ENCODE measurements at regions not wholly inside any gene's neighbourhood (a gene's known extent, or its start where the extent isn't known, plus 50 kb on each side); places are given as distances from the start of the nearest gene placed in this dataset.

DNA sequence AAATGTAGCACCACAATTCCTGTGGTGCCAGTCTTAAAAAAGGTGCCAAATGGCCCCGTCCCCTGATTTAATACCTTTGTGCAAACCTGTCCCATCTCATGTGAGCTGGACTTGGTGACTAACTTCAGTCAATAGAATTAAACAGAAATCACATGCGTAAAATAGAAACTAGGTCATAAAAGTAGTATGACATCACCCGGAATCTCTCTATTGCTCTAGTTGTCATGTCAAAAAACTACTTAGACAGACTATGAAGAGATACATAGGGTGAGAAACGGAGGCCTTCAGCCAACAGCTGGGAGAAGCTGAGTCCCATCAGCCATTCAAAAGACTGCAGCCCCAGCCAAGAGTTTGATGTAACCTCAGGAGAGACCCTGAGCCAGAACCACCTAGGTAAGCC is 293.5 kb upstream of the HS3ST1 start (continued):
- TF ChIP-seq, protein P1, sequence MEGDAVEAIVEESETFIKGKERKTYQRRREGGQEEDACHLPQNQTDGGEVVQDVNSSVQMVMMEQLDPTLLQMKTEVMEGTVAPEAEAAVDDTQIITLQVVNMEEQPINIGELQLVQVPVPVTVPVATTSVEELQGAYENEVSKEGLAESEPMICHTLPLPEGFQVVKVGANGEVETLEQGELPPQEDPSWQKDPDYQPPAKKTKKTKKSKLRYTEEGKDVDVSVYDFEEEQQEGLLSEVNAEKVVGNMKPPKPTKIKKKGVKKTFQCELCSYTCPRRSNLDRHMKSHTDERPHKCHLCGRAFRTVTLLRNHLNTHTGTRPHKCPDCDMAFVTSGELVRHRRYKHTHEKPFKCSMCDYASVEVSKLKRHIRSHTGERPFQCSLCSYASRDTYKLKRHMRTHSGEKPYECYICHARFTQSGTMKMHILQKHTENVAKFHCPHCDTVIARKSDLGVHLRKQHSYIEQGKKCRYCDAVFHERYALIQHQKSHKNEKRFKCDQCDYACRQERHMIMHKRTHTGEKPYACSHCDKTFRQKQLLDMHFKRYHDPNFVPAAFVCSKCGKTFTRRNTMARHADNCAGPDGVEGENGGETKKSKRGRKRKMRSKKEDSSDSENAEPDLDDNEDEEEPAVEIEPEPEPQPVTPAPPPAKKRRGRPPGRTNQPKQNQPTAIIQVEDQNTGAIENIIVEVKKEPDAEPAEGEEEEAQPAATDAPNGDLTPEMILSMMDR (IDR thresholded peaks at IDR 0.05; ENCODE audit: low read depth, low read length, missing input control), result no peak
- no peak for TF ChIP-seq ATF3 (IDR thresholded peaks at IDR 0.05)

DNA sequence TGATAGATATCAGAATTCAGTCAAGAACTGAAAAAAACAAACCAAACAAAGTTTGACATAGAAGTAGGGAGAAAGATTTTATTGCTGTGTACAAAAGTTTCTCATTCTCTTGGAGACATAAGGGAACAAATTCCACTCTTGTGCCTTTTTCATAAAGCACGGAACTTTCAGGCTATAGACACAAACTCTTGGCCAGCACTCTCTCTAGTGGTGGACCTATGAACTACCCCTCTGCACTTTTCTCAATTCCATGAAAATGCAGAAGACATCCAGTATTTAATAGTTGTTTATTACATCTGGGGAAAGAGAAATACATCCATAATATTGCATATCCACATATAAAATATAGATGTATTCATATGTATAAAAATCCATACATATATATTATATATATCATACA is 291.6 kb upstream of the HS3ST1 start:
- H3K36me3 ChIP-seq (ENCODE audit: control insufficient read depth in 4 of 4, insufficient read depth in 3 of 4, low read depth in 1 of 4, low read length in 3 of 4), result no peaks in the 10 kb centered on the region
- no peak overlapping the region for H3K4me3 ChIP-seq (ENCODE audit: low read depth in 1 of 3, low read length in 3 of 3)
- H3K27ac ChIP-seq (ENCODE audit: low read depth in 1 of 2, low read length in 2 of 2), result no peak overlapping the region
- TF ChIP-seq RAD21 (IDR thresholded peaks at IDR 0.05), result peak; percentile 77 to 84
- TF ChIP-seq, protein P2, sequence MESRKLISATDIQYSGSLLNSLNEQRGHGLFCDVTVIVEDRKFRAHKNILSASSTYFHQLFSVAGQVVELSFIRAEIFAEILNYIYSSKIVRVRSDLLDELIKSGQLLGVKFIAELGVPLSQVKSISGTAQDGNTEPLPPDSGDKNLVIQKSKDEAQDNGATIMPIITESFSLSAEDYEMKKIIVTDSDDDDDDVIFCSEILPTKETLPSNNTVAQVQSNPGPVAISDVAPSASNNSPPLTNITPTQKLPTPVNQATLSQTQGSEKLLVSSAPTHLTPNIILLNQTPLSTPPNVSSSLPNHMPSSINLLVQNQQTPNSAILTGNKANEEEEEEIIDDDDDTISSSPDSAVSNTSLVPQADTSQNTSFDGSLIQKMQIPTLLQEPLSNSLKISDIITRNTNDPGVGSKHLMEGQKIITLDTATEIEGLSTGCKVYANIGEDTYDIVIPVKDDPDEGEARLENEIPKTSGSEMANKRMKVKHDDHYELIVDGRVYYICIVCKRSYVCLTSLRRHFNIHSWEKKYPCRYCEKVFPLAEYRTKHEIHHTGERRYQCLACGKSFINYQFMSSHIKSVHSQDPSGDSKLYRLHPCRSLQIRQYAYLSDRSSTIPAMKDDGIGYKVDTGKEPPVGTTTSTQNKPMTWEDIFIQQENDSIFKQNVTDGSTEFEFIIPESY (IDR thresholded peaks at IDR 0.05), result no peak
- TF ChIP-seq, protein P1 (IDR thresholded peaks at IDR 0.05; ENCODE audit: low read depth, low read length, missing input control), result peak; percentile 72
- TF ChIP-seq HNF4G (IDR thresholded peaks at IDR 0.05), result no peak
- no peak for TF ChIP-seq RXRA (IDR thresholded peaks at IDR 0.05)
- TF ChIP-seq ATF3 (IDR thresholded peaks at IDR 0.05), result no peak
- H3K9me3 ChIP-seq (ENCODE audit: control insufficient read depth in 4 of 4, low read length in 3 of 4), result no peaks in the 10 kb centered on the region
- 5% methylated on average over 1 of the region's 1 CpG for WGBS
- H3K9ac ChIP-seq (ENCODE audit: low read depth in 1 of 2, low read length in 2 of 2), result no peak overlapping the region
- DNase-seq (ENCODE audit: low spot score), result no peak
- H3K27me3 ChIP-seq (ENCODE audit: control insufficient read depth in 4 of 4, insufficient read depth in 4 of 4, low read length in 3 of 4), result peaks cover 0 to 2% (median 0%) of the 10 kb centered on the region in 4 donors
- no peaks in the 10 kb centered on the region for H3K4me1 ChIP-seq (ENCODE audit: control insufficient read depth in 4 of 4, insufficient read depth in 4 of 4, low read length in 3 of 4)

DNA sequence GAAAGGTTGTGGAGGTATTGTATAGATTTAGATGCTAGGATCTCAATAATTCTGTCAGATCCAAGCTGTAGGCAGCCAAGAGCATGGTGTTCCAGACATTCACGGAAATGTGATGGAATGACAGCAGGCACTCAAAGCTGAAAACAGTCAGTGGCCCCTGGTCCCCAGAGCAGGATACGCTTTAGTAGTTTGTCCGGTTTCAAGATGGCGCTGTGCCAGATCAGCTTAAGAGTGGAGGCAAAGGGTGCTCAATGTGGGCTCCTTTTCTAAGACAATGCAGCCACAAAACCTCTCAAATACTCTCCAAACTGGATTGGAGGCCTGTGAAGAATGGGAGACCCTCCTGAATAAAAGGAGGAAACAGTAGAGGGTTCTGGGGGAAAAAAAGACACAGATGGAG is 291.2 kb upstream of the HS3ST1 start:
- 93% methylated on average over 4 of the region's 4 CpGs for WGBS
- DNase-seq (ENCODE audit: low spot score), result no peak
- Histone ChIP-seq H3K4me3 (ENCODE audit: low read depth in 1 of 3, low read length in 3 of 3) (no peak overlapping the region), H3K36me3 (ENCODE audit: control insufficient read depth in 4 of 4, insufficient read depth in 3 of 4, low read depth in 1 of 4, low read length in 3 of 4) (no peaks in the 10 kb centered on the region), H3K9ac (ENCODE audit: low read depth in 1 of 2, low read length in 2 of 2) (no peak overlapping the region), H3K4me1 (ENCODE audit: control insufficient read depth in 4 of 4, insufficient read depth in 4 of 4, low read length in 3 of 4) (no peaks in the 10 kb centered on the region), H3K27me3 (ENCODE audit: control insufficient read depth in 4 of 4, insufficient read depth in 4 of 4, low read length in 3 of 4) (peaks cover 0 to 2% (median 0%) of the 10 kb centered on the region in 4 donors), H3K9me3 (ENCODE audit: control insufficient read depth in 4 of 4, low read length in 3 of 4) (no peaks in the 10 kb centered on the region), H3K27ac (ENCODE audit: low read depth in 1 of 2, low read length in 2 of 2) (no peak overlapping the region)
- TF ChIP-seq YY1 (IDR thresholded peaks at IDR 0.05) (no peak), HNF4G (IDR thresholded peaks at IDR 0.05) (no peak)
- TF ChIP-seq, protein P1 (IDR thresholded peaks at IDR 0.05; ENCODE audit: low read depth, low read length, missing input control), result no peak
- TF ChIP-seq, protein P3, sequence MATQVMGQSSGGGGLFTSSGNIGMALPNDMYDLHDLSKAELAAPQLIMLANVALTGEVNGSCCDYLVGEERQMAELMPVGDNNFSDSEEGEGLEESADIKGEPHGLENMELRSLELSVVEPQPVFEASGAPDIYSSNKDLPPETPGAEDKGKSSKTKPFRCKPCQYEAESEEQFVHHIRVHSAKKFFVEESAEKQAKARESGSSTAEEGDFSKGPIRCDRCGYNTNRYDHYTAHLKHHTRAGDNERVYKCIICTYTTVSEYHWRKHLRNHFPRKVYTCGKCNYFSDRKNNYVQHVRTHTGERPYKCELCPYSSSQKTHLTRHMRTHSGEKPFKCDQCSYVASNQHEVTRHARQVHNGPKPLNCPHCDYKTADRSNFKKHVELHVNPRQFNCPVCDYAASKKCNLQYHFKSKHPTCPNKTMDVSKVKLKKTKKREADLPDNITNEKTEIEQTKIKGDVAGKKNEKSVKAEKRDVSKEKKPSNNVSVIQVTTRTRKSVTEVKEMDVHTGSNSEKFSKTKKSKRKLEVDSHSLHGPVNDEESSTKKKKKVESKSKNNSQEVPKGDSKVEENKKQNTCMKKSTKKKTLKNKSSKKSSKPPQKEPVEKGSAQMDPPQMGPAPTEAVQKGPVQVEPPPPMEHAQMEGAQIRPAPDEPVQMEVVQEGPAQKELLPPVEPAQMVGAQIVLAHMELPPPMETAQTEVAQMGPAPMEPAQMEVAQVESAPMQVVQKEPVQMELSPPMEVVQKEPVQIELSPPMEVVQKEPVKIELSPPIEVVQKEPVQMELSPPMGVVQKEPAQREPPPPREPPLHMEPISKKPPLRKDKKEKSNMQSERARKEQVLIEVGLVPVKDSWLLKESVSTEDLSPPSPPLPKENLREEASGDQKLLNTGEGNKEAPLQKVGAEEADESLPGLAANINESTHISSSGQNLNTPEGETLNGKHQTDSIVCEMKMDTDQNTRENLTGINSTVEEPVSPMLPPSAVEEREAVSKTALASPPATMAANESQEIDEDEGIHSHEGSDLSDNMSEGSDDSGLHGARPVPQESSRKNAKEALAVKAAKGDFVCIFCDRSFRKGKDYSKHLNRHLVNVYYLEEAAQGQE (IDR thresholded peaks at IDR 0.05), result no peak
